ENCODE measurements at regions not wholly inside any gene's neighbourhood (a gene's known extent, or its start where the extent isn't known, plus 50 kb on each side); places are given as distances from the start of the nearest gene placed in this dataset.

DNA sequence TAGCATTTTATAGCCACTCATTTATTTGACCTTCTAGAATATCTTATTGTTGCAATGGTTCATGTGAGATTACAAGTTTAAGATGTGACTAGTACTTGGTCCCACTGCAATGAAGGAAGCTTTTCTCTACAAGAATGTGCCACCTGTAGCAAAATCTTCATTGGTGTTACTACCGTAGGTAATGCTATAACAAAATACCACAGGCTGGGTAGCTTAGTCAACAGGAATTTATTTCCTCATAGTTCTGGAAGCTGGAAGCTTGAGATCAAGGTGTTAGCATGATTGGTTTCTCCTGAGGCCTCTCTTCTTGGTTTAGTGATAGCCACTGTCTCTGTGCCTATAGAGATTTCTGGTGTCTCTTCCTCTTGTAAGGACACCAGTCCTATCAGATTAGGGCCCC is 441.0 kb downstream of the GPM6A start:
- Histone ChIP-seq H3F3A (replicated peaks; ENCODE audit: low read depth) (no peaks in the 10 kb centered on the region), H3K79me2 (replicated peaks; ENCODE audit: insufficient read depth) (no peaks in the 10 kb centered on the region), H3K9me2 (ENCODE audit: insufficient read depth) (no peaks in the 10 kb centered on the region), H2AFZ (no peak overlapping the region; the same call in 1 of the 2 replicates), H3K4me2 (no peak overlapping the region), H3K27ac (ENCODE audit: low read depth) (no peak overlapping the region), H3K4me1 (ENCODE audit: insufficient read depth) (no peaks in the 10 kb centered on the region), H3K36me3 (ENCODE audit: insufficient read depth) (no peaks in the 10 kb centered on the region), H4K20me1 (replicated peaks; ENCODE audit: insufficient read depth) (no peaks in the 10 kb centered on the region), H3K4me3 (no peak overlapping the region), H3K27me3 (ENCODE audit: insufficient read depth) (no peaks in the 10 kb centered on the region)
- Mint-ChIP-seq H3K36me3 (ENCODE audit: low read depth) (no peaks in the 10 kb centered on the region), H3K4me3 (no peak overlapping the region), H3K9me3 (no peaks in the 10 kb centered on the region), H3K4me1 (no peaks in the 10 kb centered on the region; the same call in 2 of the 3 replicates), H3K27me3 (ENCODE audit: insufficient read depth, low read depth, poor library complexity) (peaks cover 2% of the 10 kb centered on the region), H3K27ac (no peak overlapping the region)
- no peak for TF ChIP-seq STAT1 (IDR thresholded peaks at IDR 0.05; ENCODE audit: unreplicated experiment)
- TF ChIP-seq JUNB (IDR thresholded peaks at IDR 0.05; ENCODE audit: unreplicated experiment): no peak
- DNase-seq (ENCODE audit: low spot score): no peak
- ATAC-seq: no peak

DNA sequence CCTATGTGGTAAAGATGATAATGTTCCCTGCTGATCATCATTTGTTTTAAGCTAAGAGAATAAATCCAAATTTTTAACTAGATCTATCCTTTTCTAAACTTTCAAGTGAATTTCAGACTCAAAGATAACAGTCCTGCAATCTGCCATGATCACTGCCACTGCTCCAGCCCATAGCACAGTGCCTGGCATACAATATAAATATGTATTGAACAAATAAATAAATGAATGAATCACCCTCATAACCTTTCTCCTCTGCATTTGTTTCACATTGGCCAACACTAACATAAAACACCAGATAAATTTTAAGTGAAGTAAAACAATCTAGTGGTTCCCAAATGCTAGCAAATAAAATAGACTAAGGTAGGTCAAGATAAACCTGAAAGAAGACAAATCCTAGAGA is 439.0 kb downstream of the GPM6A start:
- Histone ChIP-seq H3K36me3 (ENCODE audit: insufficient read depth) (no peaks in the 10 kb centered on the region), H3K27me3 (ENCODE audit: insufficient read depth) (no peaks in the 10 kb centered on the region), H3K79me2 (replicated peaks; ENCODE audit: insufficient read depth) (no peaks in the 10 kb centered on the region), H2AFZ (no peak overlapping the region), H4K20me1 (replicated peaks; ENCODE audit: insufficient read depth) (no peaks in the 10 kb centered on the region), H3F3A (replicated peaks; ENCODE audit: low read depth) (no peaks in the 10 kb centered on the region), H3K4me2 (no peak overlapping the region), H3K9me2 (ENCODE audit: insufficient read depth) (no peaks in the 10 kb centered on the region), H3K4me3 (no peak overlapping the region), H3K4me1 (ENCODE audit: insufficient read depth) (no peaks in the 10 kb centered on the region), H3K27ac (ENCODE audit: low read depth) (no peak overlapping the region)
- DNase-seq (ENCODE audit: low spot score) (no peak), ATAC-seq (no peak)
- no peak overlapping the region for H3K4me3 Mint-ChIP-seq
- no peak overlapping the region; the same call in 1 of the 2 replicates for H3K27ac Mint-ChIP-seq
- peaks cover 2% of the 10 kb centered on the region for H3K27me3 Mint-ChIP-seq (ENCODE audit: insufficient read depth, low read depth, poor library complexity)
- H3K9me3 Mint-ChIP-seq: no peaks in the 10 kb centered on the region
- peaks cover 6% of the 10 kb centered on the region for H3K4me1 Mint-ChIP-seq
- no peaks in the 10 kb centered on the region for H3K36me3 Mint-ChIP-seq (ENCODE audit: low read depth)
- TF ChIP-seq ZNF114 (CRISPR knock-in tag; IDR thresholded peaks at IDR 0.05) (no peak), JUNB (IDR thresholded peaks at IDR 0.05; ENCODE audit: unreplicated experiment) (no peak), POLR2AphosphoS5 (IDR thresholded peaks at IDR 0.05; ENCODE audit: low read depth) (no peak), ZNF331 (CRISPR knock-in tag; IDR thresholded peaks at IDR 0.05; ENCODE audit: low read depth) (no peak), EZH2phosphoT487 (IDR thresholded peaks at IDR 0.05; ENCODE audit: unreplicated experiment) (no peak), STAT1 (IDR thresholded peaks at IDR 0.05; ENCODE audit: unreplicated experiment) (no peak), EZH2 (IDR thresholded peaks at IDR 0.05; ENCODE audit: low read depth, unreplicated experiment) (no peak), NANOG (IDR thresholded peaks at IDR 0.05; ENCODE audit: borderline replicate concordance) (no peak)
- TF ChIP-seq, protein P1, sequence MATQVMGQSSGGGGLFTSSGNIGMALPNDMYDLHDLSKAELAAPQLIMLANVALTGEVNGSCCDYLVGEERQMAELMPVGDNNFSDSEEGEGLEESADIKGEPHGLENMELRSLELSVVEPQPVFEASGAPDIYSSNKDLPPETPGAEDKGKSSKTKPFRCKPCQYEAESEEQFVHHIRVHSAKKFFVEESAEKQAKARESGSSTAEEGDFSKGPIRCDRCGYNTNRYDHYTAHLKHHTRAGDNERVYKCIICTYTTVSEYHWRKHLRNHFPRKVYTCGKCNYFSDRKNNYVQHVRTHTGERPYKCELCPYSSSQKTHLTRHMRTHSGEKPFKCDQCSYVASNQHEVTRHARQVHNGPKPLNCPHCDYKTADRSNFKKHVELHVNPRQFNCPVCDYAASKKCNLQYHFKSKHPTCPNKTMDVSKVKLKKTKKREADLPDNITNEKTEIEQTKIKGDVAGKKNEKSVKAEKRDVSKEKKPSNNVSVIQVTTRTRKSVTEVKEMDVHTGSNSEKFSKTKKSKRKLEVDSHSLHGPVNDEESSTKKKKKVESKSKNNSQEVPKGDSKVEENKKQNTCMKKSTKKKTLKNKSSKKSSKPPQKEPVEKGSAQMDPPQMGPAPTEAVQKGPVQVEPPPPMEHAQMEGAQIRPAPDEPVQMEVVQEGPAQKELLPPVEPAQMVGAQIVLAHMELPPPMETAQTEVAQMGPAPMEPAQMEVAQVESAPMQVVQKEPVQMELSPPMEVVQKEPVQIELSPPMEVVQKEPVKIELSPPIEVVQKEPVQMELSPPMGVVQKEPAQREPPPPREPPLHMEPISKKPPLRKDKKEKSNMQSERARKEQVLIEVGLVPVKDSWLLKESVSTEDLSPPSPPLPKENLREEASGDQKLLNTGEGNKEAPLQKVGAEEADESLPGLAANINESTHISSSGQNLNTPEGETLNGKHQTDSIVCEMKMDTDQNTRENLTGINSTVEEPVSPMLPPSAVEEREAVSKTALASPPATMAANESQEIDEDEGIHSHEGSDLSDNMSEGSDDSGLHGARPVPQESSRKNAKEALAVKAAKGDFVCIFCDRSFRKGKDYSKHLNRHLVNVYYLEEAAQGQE (IDR thresholded peaks at IDR 0.05; ENCODE audit: unreplicated experiment): no peak
- TF ChIP-seq, protein P2, sequence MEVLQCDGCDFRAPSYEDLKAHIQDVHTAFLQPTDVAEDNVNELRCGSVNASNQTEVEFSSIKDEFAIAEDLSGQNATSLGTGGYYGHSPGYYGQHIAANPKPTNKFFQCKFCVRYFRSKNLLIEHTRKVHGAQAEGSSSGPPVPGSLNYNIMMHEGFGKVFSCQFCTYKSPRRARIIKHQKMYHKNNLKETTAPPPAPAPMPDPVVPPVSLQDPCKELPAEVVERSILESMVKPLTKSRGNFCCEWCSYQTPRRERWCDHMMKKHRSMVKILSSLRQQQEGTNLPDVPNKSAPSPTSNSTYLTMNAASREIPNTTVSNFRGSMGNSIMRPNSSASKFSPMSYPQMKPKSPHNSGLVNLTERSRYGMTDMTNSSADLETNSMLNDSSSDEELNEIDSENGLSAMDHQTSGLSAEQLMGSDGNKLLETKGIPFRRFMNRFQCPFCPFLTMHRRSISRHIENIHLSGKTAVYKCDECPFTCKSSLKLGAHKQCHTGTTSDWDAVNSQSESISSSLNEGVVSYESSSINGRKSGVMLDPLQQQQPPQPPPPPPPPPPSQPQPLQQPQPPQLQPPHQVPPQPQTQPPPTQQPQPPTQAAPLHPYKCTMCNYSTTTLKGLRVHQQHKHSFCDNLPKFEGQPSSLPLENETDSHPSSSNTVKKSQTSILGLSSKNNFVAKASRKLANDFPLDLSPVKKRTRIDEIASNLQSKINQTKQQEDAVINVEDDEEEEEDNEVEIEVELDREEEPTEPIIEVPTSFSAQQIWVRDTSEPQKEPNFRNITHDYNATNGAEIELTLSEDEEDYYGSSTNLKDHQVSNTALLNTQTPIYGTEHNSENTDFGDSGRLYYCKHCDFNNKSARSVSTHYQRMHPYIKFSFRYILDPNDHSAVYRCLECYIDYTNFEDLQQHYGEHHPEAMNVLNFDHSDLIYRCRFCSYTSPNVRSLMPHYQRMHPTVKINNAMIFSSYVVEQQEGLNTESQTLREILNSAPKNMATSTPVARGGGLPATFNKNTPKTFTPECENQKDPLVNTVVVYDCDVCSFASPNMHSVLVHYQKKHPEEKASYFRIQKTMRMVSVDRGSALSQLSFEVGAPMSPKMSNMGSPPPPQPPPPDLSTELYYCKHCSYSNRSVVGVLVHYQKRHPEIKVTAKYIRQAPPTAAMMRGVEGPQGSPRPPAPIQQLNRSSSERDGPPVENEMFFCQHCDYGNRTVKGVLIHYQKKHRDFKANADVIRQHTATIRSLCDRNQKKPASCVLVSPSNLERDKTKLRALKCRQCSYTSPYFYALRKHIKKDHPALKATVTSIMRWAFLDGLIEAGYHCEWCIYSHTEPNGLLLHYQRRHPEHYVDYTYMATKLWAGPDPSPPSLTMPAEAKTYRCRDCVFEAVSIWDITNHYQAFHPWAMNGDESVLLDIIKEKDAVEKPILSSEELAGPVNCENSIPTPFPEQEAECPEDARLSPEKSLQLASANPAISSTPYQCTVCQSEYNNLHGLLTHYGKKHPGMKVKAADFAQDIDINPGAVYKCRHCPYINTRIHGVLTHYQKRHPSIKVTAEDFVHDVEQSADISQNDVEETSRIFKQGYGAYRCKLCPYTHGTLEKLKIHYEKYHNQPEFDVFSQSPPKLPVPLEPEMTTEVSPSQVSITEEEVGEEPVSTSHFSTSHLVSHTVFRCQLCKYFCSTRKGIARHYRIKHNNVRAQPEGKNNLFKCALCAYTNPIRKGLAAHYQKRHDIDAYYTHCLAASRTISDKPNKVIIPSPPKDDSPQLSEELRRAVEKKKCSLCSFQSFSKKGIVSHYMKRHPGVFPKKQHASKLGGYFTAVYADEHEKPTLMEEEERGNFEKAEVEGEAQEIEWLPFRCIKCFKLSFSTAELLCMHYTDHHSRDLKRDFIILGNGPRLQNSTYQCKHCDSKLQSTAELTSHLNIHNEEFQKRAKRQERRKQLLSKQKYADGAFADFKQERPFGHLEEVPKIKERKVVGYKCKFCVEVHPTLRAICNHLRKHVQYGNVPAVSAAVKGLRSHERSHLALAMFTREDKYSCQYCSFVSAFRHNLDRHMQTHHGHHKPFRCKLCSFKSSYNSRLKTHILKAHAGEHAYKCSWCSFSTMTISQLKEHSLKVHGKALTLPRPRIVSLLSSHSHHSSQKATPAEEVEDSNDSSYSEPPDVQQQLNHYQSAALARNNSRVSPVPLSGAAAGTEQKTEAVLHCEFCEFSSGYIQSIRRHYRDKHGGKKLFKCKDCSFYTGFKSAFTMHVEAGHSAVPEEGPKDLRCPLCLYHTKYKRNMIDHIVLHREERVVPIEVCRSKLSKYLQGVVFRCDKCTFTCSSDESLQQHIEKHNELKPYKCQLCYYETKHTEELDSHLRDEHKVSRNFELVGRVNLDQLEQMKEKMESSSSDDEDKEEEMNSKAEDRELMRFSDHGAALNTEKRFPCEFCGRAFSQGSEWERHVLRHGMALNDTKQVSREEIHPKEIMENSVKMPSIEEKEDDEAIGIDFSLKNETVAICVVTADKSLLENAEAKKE (CRISPR knock-in tag; IDR thresholded peaks at IDR 0.05): no peak
- TF ChIP-seq, protein P3, sequence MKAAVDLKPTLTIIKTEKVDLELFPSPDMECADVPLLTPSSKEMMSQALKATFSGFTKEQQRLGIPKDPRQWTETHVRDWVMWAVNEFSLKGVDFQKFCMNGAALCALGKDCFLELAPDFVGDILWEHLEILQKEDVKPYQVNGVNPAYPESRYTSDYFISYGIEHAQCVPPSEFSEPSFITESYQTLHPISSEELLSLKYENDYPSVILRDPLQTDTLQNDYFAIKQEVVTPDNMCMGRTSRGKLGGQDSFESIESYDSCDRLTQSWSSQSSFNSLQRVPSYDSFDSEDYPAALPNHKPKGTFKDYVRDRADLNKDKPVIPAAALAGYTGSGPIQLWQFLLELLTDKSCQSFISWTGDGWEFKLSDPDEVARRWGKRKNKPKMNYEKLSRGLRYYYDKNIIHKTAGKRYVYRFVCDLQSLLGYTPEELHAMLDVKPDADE (IDR thresholded peaks at IDR 0.05): no peak

Data from GM23338 (cell line).